GM11168 (cell line): ENCODE measurements at regions not wholly inside any gene's neighbourhood (a gene's known extent, or its start where the extent isn't known, plus 50 kb on each side); places are given as distances from the start of the nearest gene placed in this dataset.
"Not testable (repeated sequence)": the region's sequence is repeated elsewhere in the genome, so short reads cannot be mapped to it uniquely, and the experiment has no call there.

ENCODE experiments used
- in situ Hi-C: fragments of 300-500 bp; cut with MboI; formaldehyde crosslinking; loops from one replicate; pipeline ENCODE4 v1.12.0; 2022; ENCODE audit warnings: low sequenced_read_pairs; ENCODE audit not compliant: unreplicated experiment

GRCh38 chr5:171726819-171727218 lies 58.8 kb upstream of the SMIM23 start:
- in situ Hi-C loops: not testable (repeated sequence)

GRCh38 chr5:171728686-171729085 lies 56.9 kb upstream of the SMIM23 start:
- in situ Hi-C loops: no loop called here
